RWPE1 (cell line): ENCODE measurements at regions not wholly inside any gene's neighbourhood (a gene's known extent, or its start where the extent isn't known, plus 50 kb on each side); places are given as distances from the start of the nearest gene placed in this dataset.
"Not testable (repeated sequence)": the region's sequence is repeated elsewhere in the genome, so short reads cannot be mapped to it uniquely, and the experiment has no call there.

Experiments
- CTCF ChIA-PET: fragments of 350-600 bp; sonication (Branson Sonifier 250); formaldehyde crosslinking; extraction: SDS; loops from one replicate; lab custom pipeline; 2021; lab: Yijun Ruan, JAX
- POLR2A ChIA-PET: fragments of 400-600 bp; formaldehyde crosslinking; extraction: SDS; loops from one replicate; lab custom pipeline; 2020; ENCODE audit warnings: antibody characterized with exemption; ENCODE audit not compliant: low non-redundant PET; lab: Yijun Ruan, JAX
- DNase-seq: peaks from one replicate; pipeline ENCODE4 v3.0.0; 2012; ENCODE audit warnings: low spot score
- H3K27ac ChIP-seq: fragments of 450-650 bp; 2 replicates; pipeline ENCODE4 v1.5.1; 2017
- TF ChIP-seq, protein P1 (sequence below): fragments of 450-650 bp; conservative IDR thresholded peaks from 2 replicates; pipeline ENCODE4 v1.5.1; 2017; ENCODE audit warnings: low read depth, mild to moderate bottlenecking

DNA sequence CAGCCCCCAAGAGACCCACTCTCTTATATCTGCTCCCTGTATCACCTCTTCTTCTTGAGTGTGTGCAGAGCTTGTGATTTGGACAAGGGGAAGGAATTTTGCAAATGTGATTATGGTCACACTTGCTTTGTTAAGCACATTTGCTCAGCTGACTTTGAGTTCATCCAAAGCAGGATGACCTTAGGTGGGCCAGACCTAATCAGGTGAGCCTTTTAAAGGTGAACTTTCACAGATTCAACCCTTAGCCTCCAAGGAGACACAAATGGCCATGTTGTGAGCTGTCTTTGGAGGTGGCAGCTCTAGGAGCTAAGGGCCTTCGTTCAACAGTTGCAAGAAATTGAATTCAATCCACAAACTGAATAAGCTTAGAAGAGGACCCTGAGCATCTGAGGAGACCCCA is 147.8 kb downstream of the DEFB131A start:
- H3K27ac ChIP-seq, result no peak overlapping the region
- ChIA-PET CTCF (no interaction called here), POLR2A (no interaction called here)
- no peak for DNase-seq
- TF ChIP-seq, protein P1, sequence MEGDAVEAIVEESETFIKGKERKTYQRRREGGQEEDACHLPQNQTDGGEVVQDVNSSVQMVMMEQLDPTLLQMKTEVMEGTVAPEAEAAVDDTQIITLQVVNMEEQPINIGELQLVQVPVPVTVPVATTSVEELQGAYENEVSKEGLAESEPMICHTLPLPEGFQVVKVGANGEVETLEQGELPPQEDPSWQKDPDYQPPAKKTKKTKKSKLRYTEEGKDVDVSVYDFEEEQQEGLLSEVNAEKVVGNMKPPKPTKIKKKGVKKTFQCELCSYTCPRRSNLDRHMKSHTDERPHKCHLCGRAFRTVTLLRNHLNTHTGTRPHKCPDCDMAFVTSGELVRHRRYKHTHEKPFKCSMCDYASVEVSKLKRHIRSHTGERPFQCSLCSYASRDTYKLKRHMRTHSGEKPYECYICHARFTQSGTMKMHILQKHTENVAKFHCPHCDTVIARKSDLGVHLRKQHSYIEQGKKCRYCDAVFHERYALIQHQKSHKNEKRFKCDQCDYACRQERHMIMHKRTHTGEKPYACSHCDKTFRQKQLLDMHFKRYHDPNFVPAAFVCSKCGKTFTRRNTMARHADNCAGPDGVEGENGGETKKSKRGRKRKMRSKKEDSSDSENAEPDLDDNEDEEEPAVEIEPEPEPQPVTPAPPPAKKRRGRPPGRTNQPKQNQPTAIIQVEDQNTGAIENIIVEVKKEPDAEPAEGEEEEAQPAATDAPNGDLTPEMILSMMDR, result no peak

DNA sequence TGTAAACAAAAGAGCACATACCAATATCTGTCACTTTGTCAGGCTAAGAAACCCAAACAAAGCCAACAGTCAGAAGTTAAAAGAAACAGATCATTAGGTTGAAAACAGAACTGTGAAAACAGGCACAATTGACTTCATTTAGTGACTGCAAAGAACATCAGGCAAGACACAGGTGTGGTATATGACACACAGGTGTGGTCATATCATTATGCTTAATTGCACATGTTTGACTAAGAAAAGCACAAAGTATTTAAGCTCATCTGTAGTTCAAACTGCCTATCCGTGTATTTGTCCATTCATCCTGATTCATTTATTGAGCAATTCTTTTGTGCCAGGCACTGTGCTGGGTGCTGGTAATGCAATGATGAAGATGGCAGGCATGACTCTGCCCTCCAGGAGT is 150.7 kb downstream of the DEFB131A start:
- CTCF ChIA-PET, result no interaction called here
- POLR2A ChIA-PET, result no interaction called here
- no peak for DNase-seq
- no peak overlapping the region for H3K27ac ChIP-seq
- TF ChIP-seq, protein P1, result no peak

DNA sequence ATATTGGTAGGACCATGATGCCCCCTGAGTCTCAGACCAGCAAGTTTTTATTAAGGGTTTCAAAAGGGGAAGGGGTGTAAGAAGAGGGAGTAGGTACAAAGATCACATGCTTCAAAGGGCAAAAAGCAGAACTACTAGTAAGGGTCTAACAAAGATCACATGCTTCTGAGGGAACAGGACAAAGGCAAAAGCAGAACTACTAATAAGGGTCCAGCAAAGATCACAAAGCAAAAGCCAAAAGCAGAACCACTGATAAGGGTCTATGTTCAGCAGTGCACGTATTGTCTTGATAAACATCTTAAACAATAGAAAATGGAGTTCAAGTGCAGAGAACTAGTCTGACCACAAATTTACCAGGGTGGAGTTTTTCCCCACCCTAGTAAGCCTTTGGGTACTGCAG is 151.3 kb downstream of the DEFB131A start:
- POLR2A ChIA-PET, H3K27ac ChIP-seq, DNase-seq, CTCF ChIA-PET: not testable (repeated sequence)

DNA sequence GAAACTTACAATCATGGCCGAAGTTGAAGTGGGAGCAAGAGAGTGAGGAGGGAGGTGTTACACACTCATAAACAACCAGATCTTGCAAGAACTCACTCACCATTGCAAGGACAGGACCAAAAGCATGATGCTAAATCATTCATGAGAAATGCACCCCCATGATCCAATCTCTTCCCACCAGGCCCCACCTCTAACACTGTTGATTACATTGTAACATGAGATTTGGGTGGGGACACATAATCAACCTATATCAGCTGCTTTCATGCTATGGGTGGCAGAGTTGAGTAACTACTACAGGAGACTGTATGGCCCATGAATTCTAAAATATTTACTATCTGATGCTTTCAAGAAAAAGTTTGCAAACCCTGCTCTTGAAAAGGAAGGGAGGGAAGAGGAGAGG is 155.1 kb downstream of the DEFB131A start:
- H3K27ac ChIP-seq, result no peak overlapping the region
- DNase-seq, result no peak
- ChIA-PET CTCF (no interaction called here), POLR2A (no interaction called here)
- TF ChIP-seq, protein P1, result no peak

DNA sequence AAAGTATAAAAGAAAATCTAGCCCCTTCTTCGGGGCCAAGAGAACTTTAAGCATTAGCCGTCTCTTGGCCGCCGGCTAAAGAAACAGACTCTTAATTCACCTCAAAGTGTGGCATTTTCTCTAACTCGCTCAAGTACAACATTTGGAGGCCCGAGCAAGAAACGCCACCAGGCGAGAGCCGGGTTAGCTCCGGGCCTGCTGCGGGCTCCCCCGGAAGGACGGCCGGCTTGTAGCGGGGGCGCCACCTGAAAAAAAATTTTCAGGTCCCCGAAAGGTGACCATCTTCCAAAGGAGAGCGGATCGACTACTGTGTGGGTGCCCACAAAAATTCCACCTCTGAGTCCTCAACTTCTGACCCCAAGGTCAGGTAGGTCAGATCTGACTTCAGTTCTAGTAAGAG is 156.0 kb downstream of the DEFB131A start:
- no peak overlapping the region for H3K27ac ChIP-seq
- POLR2A ChIA-PET, result no interaction called here

DNA sequence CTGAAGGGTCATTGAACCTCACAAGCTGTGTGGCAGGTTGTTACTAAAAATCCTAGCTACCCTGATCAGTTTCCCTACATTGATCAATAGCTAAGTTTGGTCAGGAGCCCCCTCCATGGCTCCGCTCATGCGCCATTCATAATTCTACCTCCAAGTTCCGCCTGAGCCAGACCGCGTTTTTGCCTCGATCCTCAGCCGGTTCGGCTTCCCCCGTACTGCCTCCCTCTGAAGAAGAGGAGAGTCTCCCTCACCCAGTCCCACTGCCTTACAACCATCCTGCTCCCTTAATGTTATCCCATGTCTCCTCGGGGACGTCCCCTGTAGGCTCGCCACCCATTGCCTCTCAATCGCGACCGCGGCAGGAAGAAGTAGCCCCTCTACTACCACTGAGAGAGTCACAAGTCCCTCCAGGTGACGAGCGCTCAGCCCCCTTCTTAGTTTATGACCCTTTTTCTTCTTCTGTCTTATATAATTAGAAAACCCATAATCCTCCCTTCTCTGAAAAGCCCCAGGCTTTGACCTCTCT is 158.2 kb downstream of the DEFB131A start:
- CTCF ChIA-PET, result interaction anchor here (0.6 kb wide), 1 partner anchor 14 kb away, joined by 3 read pairs; no protein-coding TSS in a partner anchor
- no peak for DNase-seq
- TF ChIP-seq, protein P1, result no peak
- no peak overlapping the region for H3K27ac ChIP-seq
- POLR2A ChIA-PET, result no interaction called here

More for the DNA sequence above, 156.0 kb downstream of the DEFB131A start:
- TF ChIP-seq, protein P1, result no peak
- DNase-seq, result no peak
- CTCF ChIA-PET, result no interaction called here

DNA sequence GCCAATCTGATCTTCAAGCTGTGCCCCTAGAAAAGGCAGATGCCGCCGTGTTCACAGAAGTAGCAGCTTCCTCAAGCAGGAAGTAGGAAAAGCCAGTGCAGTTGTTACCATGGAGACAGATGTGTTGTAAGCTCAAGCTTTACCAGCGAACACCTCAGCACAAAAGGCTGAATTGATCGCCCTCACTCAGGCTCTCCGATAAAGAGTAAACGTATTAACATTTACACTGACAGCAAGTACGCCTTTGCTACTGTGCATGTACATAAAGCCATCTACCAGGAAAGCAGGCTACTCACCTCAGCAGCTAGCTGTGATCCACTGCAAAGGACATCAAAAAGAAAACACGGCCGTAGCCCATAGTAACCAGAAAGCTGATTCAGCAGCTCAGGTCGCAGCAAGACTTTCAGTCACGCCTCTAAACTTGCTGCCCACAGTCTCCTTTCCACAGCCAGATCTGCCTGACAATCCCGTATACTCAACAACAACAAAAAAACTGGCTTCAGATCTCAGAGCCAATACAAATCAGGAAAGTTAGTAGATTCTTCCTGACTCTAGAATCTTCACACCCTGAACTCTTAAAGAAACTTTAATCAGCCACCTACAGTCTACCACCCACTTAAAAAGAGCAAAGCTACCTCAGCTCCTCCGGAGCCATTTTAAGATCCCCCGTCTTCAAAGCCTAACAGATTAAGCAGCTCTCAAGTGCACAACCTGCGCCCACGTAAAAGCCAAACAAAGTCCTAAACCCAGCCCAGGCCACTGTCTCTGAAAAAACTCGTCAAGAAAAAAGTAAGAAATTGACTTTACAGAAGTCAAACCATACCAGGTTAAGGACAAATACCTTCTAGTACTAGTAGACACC is 160.0 kb downstream of the DEFB131A start:
- H3K27ac ChIP-seq, DNase-seq, POLR2A ChIA-PET: not testable (repeated sequence)

DNA sequence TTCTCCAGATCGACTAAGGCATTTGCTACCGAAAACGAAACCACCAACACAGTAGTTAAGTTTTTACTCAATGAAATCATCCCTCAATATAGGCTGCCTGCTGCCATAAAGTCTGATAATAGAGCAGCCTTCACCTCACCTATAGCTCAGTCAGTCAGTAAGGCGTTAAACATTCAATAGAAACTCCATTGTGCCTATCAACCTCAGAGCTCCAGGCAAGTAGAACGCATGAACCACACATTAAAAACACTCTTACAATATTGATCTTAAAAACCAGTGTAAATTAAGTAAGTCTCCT is 160.6 kb downstream of the DEFB131A start:
- H3K27ac ChIP-seq, result not testable (repeated sequence)

More for the DNA sequence above, 160.0 kb downstream of the DEFB131A start:
- CTCF ChIA-PET, result not testable (repeated sequence)

More for the DNA sequence above, 160.6 kb downstream of the DEFB131A start:
- DNase-seq, POLR2A ChIA-PET, CTCF ChIA-PET: not testable (repeated sequence)
